ENCODE measurements at regions not wholly inside any gene's neighbourhood (a gene's known extent, or its start where the extent isn't known, plus 50 kb on each side); places are given as distances from the start of the nearest gene placed in this dataset.

- TF ChIP-seq TEAD4 (IDR thresholded peaks at IDR 0.05; ENCODE audit: borderline replicate concordance, insufficient read depth) (no peak), FOXJ3 (CRISPR knock-in tag; IDR thresholded peaks at IDR 0.05) (no peak), EP300 (IDR thresholded peaks at IDR 0.05; ENCODE audit: borderline replicate concordance in 1 of 2, low read depth in 1 of 2, low read length in 1 of 2) (no peak), POLR2AphosphoS5 (IDR thresholded peaks at IDR 0.05; ENCODE audit: low read depth, low read length) (no peak), TAF1 (IDR thresholded peaks at IDR 0.05; ENCODE audit: borderline replicate concordance, low read depth, low read length) (no peak), ZBTB33 (IDR thresholded peaks at IDR 0.05; ENCODE audit: borderline replicate concordance, low read depth) (no peak), NFIC (IDR thresholded peaks at IDR 0.05; ENCODE audit: borderline replicate concordance) (no peak), USF2 (IDR thresholded peaks at IDR 0.05; ENCODE audit: borderline replicate concordance, low read depth, low read length) (no peak), FOXM1 (IDR thresholded peaks at IDR 0.05; ENCODE audit: low read depth) (no peak), RAD21 (IDR thresholded peaks at IDR 0.05; ENCODE audit: low read length) (no peak), SIN3A (IDR thresholded peaks at IDR 0.05; ENCODE audit: borderline replicate concordance, low read depth, low read length) (no peak), GABPA (IDR thresholded peaks at IDR 0.05; ENCODE audit: low read depth) (no peak), MEF2A (IDR thresholded peaks at IDR 0.05; ENCODE audit: borderline replicate concordance, low read depth) (no peak), CTCF (IDR thresholded peaks at IDR 0.05) (no peak), YY1 (IDR thresholded peaks at IDR 0.05; ENCODE audit: low read depth) (no peak), CHD2 (IDR thresholded peaks at IDR 0.05; ENCODE audit: low read length, partially characterized antibody) (no peak), MXI1 (IDR thresholded peaks at IDR 0.05; ENCODE audit: low read depth, low read length) (no peak), GATA2 (CRISPR knock-in tag; IDR thresholded peaks at IDR 0.05) (no peak), TCF12 (IDR thresholded peaks at IDR 0.05) (no peak)
- no peaks in the 10 kb centered on the region for H3F3A ChIP-seq (replicated peaks; ENCODE audit: insufficient read depth)
- no peak overlapping the region for H2AFZ ChIP-seq (ENCODE audit: low read depth)
- peaks cover 4% of the 10 kb centered on the region; the same call in 1 of the 2 replicates for H3K27me3 ChIP-seq (ENCODE audit: insufficient read depth)
- peaks cover 0 to 4% of the 10 kb centered on the region in 2 experiments; a peak in 1 of 4 replicates for H3K4me1 ChIP-seq (ENCODE audit: control insufficient read depth in 1 of 2, insufficient read depth in 2 of 2, low read depth in 1 of 2, low read length in 1 of 2)
- WGBS (ENCODE audit: low lambda C conversion rate): 67% methylated on average over 4 of the region's 4 CpGs
- ChIA-PET CTCF (no interaction called here), POLR2A (no interaction called here)
- H3K79me2 ChIP-seq (ENCODE audit: insufficient read depth): no peaks in the 10 kb centered on the region
- H3K27ac ChIP-seq (ENCODE audit: low read depth in 2 of 2, low read length in 1 of 2): no peak overlapping the region
- no peaks in the 10 kb centered on the region for H3K9me3 ChIP-seq
- no peak overlapping the region for H3K9ac ChIP-seq
- H4K20me1 ChIP-seq (ENCODE audit: insufficient read depth): no peaks in the 10 kb centered on the region
- H3K4me2 ChIP-seq: no peak overlapping the region
- DNase-seq: no peak
- H3K9me2 ChIP-seq: no peaks in the 10 kb centered on the region
- no peak overlapping the region for H3K4me3 ChIP-seq (ENCODE audit: low read depth in 2 of 2, low read length in 1 of 2)
- no peaks in the 10 kb centered on the region for H3K36me3 ChIP-seq (replicated peaks in 1 of 2; ENCODE audit: control insufficient read depth in 1 of 2, insufficient read depth in 2 of 2, low read length in 1 of 2)
Observed at GRCh38 chr15:69515508-69515907, 62.9 kb downstream of the RPLP1 start.

Data from SK-N-SH (cell line).